Osteoblast (primary cell): ENCODE measurements at regions not wholly inside any gene's neighbourhood (a gene's known extent, or its start where the extent isn't known, plus 50 kb on each side); places are given as distances from the start of the nearest gene placed in this dataset.
A peak's percentile ranks its signal among the peaks of the same experiment; 100 is the strongest.

Experiments
- DNase-seq: peaks from one replicate; pipeline ENCODE4 v3.0.0; 2011; ENCODE audit warnings: low spot score, mixed read lengths; ENCODE audit not compliant: insufficient read length; ENCODE audit errors: missing footprints
- H2AFZ ChIP-seq: 2 replicates; pipeline ENCODE4 v1.6.0; 2011; ENCODE audit warnings: mild to moderate bottlenecking, low read length
- H3K27ac ChIP-seq: 2 replicates; pipeline ENCODE4 v1.5.1; 2011; ENCODE audit warnings: mild to moderate bottlenecking, low read depth, low read length, moderate library complexity
- H3K27me3 ChIP-seq: 2 replicates; pipeline ENCODE4 v1.6.0; 2012; ENCODE audit warnings: mild to moderate bottlenecking, control low read depth, inconsistent platforms, low read length, moderate library complexity; ENCODE audit not compliant: insufficient read depth
- H3K36me3 ChIP-seq: 2 replicates; pipeline ENCODE4 v1.5.1; 2011; ENCODE audit warnings: mild to moderate bottlenecking, low read length, control low read depth, moderate library complexity; ENCODE audit not compliant: insufficient read depth
- H3K4me1 ChIP-seq: 2 replicates; pipeline ENCODE4 v1.5.1; 2011; ENCODE audit warnings: mild to moderate bottlenecking, low read length, control low read depth, moderate library complexity; ENCODE audit not compliant: insufficient read depth
- H3K4me2 ChIP-seq: 2 replicates; pipeline ENCODE4 v1.6.0; 2011; ENCODE audit warnings: mild to moderate bottlenecking, low read length; ENCODE audit not compliant: insufficient read depth
- H3K4me3 ChIP-seq: fragments of 200-600 bp; sonication (generic); 3 replicates; pipeline ENCODE4 v1.5.1; 2012; ENCODE audit warnings: mild to moderate bottlenecking, low read length, inconsistent platforms; ENCODE audit not compliant: insufficient read depth
- H3K79me2 ChIP-seq: 2 replicates; pipeline ENCODE4 v1.6.0; 2012; ENCODE audit warnings: mild to moderate bottlenecking, low read length, control low read depth, inconsistent platforms; ENCODE audit not compliant: insufficient read depth
- H3K9me3 ChIP-seq: 2 replicates; pipeline ENCODE4 v1.5.1; 2011; ENCODE audit warnings: low read depth, low read length, control low read depth
- H4K20me1 ChIP-seq: 2 replicates; pipeline ENCODE4 v1.6.0; 2012; ENCODE audit warnings: mild to moderate bottlenecking, low read length, control low read depth; ENCODE audit not compliant: insufficient read depth
- CTCF ChIP-seq: IDR thresholded peaks from 2 replicates; pipeline ENCODE4 v1.5.1; 2011; ENCODE audit warnings: mild to moderate bottlenecking, low read depth, low read length, moderate library complexity; ENCODE audit errors: extremely low read depth

GRCh38 chr15:100765467-100766241 lies 114.0 kb upstream of the ALDH1A3 start:
- H3K4me1 ChIP-seq = peaks cover 28% of the 10 kb centered on the region
- DNase-seq = peak; percentile 53
- H3K36me3 ChIP-seq = no peaks in the 10 kb centered on the region
- peak overlapping the region; percentile 51 for H3K4me2 ChIP-seq
- no peaks in the 10 kb centered on the region for H4K20me1 ChIP-seq
- no peak overlapping the region for H3K4me3 ChIP-seq
- H2AFZ ChIP-seq = peak overlapping the region; percentile 80
- H3K27ac ChIP-seq = no peak overlapping the region
- no peaks in the 10 kb centered on the region for H3K9me3 ChIP-seq
- H3K27me3 ChIP-seq = no peaks in the 10 kb centered on the region
- H3K79me2 ChIP-seq = no peaks in the 10 kb centered on the region
- TF ChIP-seq CTCF = no peak

- no peaks in the 10 kb centered on the region for H3K79me2 ChIP-seq
- no peak overlapping the region for H3K27ac ChIP-seq
- no peaks in the 10 kb centered on the region for H3K9me3 ChIP-seq
- DNase-seq = peak; percentile 66
- H3K27me3 ChIP-seq = no peaks in the 10 kb centered on the region
- H3K4me1 ChIP-seq = peaks cover 28% of the 10 kb centered on the region
- H3K4me2 ChIP-seq = no peak overlapping the region
- no peaks in the 10 kb centered on the region for H4K20me1 ChIP-seq
- no peak overlapping the region for H3K4me3 ChIP-seq
- no peaks in the 10 kb centered on the region for H3K36me3 ChIP-seq
- TF ChIP-seq CTCF = no peak
- no peak overlapping the region for H2AFZ ChIP-seq
These were observed 113.2 kb upstream of the ALDH1A3 start for GRCh38 chr15:100766243-100767000.

GRCh38 chr15:100767001-100767825 lies 112.4 kb upstream of the ALDH1A3 start:
- TF ChIP-seq CTCF = no peak
- peak; percentile 43 for DNase-seq

More at GRCh38 chr15:100767001-100767825, 112.4 kb upstream of the ALDH1A3 start:
- Histone ChIP-seq H3K79me2 (no peaks in the 10 kb centered on the region), H2AFZ (no peak overlapping the region), H3K4me1 (peaks cover 23% of the 10 kb centered on the region), H3K9me3 (no peaks in the 10 kb centered on the region), H3K27ac (no peak overlapping the region), H3K36me3 (no peaks in the 10 kb centered on the region), H4K20me1 (no peaks in the 10 kb centered on the region), H3K4me2 (no peak overlapping the region), H3K27me3 (no peaks in the 10 kb centered on the region), H3K4me3 (no peak overlapping the region)
